Common myeloid progenitor, CD34-positive (primary cell): ENCODE measurements at regions not wholly inside any gene's neighbourhood (a gene's known extent, or its start where the extent isn't known, plus 50 kb on each side); places are given as distances from the start of the nearest gene placed in this dataset.

Experiments used
- CTCF ChIA-PET: fragments of 350-600 bp; sonication (Branson Sonifier 250); formaldehyde crosslinking; loops from one replicate; lab custom pipeline; 2021; ENCODE audit warnings: antibody characterized with exemption; lab: Charles Lee
- POLR2A ChIA-PET: fragments of 350-600 bp; sonication (Branson Sonifier 250); formaldehyde crosslinking; loops from one replicate; lab custom pipeline; 2021; ENCODE audit warnings: antibody characterized with exemption; lab: Charles Lee
- DNase-seq, 3 donors: peaks; one replicate each; pipeline versions ENCODE4 v3.0.0 to v3.0.0-alpha.2; 2013
- H3K27ac ChIP-seq, 2 experiments: 1 replicate in 1 of 2; 2 replicates in 1 of 2; pipeline ENCODE4 v1.7.0; 2013; ENCODE audit warnings: inconsistent platforms in 2 of 2, low read length in 2 of 2, mild to moderate bottlenecking in 2 of 2, low read depth in 1 of 2, moderate library complexity in 1 of 2; ENCODE audit not compliant: severe bottlenecking in 2 of 2, insufficient read depth in 1 of 2, poor library complexity in 1 of 2
- H3K27me3 ChIP-seq, 5 experiments: replicated peaks in 2 of 5; 1 replicate in 3 of 5; 2 replicates in 2 of 5; pipeline versions ENCODE4 v1.6.1 to v1.7.0; 2013; ENCODE audit warnings: low read length in 4 of 5, mild to moderate bottlenecking in 2 of 5, moderate library complexity in 2 of 5, inconsistent platforms in 1 of 5; ENCODE audit not compliant: insufficient read depth in 5 of 5, control insufficient read depth in 4 of 5
- H3K36me3 ChIP-seq, 4 experiments: 1 replicate in 2 of 4; 2 replicates in 2 of 4; pipeline versions ENCODE4 v1.6.1 to v1.7.0; 2013; ENCODE audit warnings: low read length in 3 of 4, control low read depth in 1 of 4, mild to moderate bottlenecking in 1 of 4; ENCODE audit not compliant: control insufficient read depth in 4 of 4, insufficient read depth in 4 of 4
- H3K4me1 ChIP-seq, 4 experiments: 1 replicate in 3 of 4; 2 replicates in 1 of 4; pipeline versions ENCODE4 v1.6.1 to v1.7.1; 2013; ENCODE audit warnings: low read length in 3 of 4, mild to moderate bottlenecking in 3 of 4, control low read depth in 1 of 4, inconsistent platforms in 1 of 4, moderate library complexity in 1 of 4; ENCODE audit not compliant: control insufficient read depth in 4 of 4, insufficient read depth in 4 of 4; ENCODE audit errors: control extremely low read depth in 1 of 4
- H3K4me3 ChIP-seq, 7 experiments: 1 replicate in 4 of 7; 2 replicates in 3 of 7; pipeline versions ENCODE4 v1.5.1 to v1.7.0; 2013; ENCODE audit warnings: mild to moderate bottlenecking in 7 of 7, low read length in 6 of 7, moderate library complexity in 6 of 7, inconsistent platforms in 2 of 7, low read depth in 2 of 7, control low read depth in 1 of 7; ENCODE audit not compliant: insufficient read depth in 4 of 7, control insufficient read depth in 1 of 7; ENCODE audit errors: extremely low read depth in 1 of 7
- H3K9me3 ChIP-seq, 5 experiments: 1 replicate in 4 of 5; 2 replicates in 1 of 5; pipeline versions ENCODE4 v1.6.1 to v1.7.1; 2013; ENCODE audit warnings: low read length in 4 of 5, mild to moderate bottlenecking in 2 of 5, inconsistent platforms in 1 of 5, low read depth in 1 of 5, moderate library complexity in 1 of 5; ENCODE audit not compliant: control insufficient read depth in 4 of 5, insufficient read depth in 2 of 5; ENCODE audit errors: control extremely low read depth in 1 of 5
- WGBS: methylation state at CpG from one replicate; pipeline ENCODE4 v1.1.5; 2013; ENCODE audit not compliant: insufficient coverage; 5-methylcytosine and 5-hydroxymethylcytosine counted together

DNA sequence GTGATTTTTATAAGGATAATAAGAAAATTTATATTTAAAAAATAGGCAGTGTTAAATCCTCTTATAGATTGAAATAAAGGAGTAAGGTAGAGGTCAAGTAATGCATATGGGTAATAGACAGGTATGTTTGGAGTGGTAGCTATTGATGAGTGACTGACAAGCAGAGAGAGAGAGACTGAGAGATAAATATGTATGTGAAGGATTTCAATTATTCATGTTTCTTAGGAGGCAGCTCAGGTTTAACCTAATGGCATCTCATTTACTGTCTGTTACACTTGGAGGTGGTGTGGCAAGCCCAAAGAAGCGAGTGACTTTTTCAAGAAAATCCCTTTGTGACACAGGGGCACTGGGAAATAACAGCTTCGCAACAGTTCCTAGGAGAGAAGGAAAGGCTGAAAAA lies 120.2 kb downstream of the KIF2B start:
- ChIA-PET POLR2A (no interaction called here), CTCF (no interaction called here)
- no peaks in the 10 kb centered on the region for H3K4me1 ChIP-seq
- no CpG with 5 or more reads among the region's 2 CpGs for WGBS
- H3K9me3 ChIP-seq: no peaks in the 10 kb centered on the region
- no peaks in the 10 kb centered on the region for H3K27me3 ChIP-seq
- H3K36me3 ChIP-seq: no peaks in the 10 kb centered on the region
- no peak overlapping the region for H3K27ac ChIP-seq
- no peak overlapping the region for H3K4me3 ChIP-seq
- no peak for DNase-seq

DNA sequence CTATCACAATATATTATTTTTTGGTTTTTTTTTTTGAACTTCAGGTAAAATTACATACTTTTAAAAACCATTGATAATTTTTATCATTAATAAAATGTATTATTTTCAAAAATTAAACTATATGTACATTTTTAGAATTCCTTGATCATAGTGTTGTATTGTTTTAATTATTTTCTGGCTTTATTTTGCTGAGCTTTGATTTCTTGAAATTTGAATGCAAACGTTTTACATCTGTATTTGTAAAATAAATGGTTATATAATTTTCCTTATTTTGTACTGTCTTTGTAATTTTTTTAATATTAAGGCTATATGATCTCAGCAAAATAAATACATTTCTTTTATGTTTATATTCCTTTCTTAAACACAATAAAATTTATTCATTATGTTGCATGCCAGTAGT lies 125.6 kb downstream of the KIF2B start:
- ChIA-PET CTCF (no interaction called here), POLR2A (no interaction called here)
- no peaks in the 10 kb centered on the region for H3K27me3 ChIP-seq
- H3K27ac ChIP-seq: no peak overlapping the region
- H3K4me3 ChIP-seq: no peak overlapping the region
- no peaks in the 10 kb centered on the region for H3K36me3 ChIP-seq
- whole genome bisulfite sequencing: no CpG with 5 or more reads among the region's 1 CpG
- peaks cover 0 to 6% (median 0%) of the 10 kb centered on the region in 5 experiments for H3K9me3 ChIP-seq
- H3K4me1 ChIP-seq: no peaks in the 10 kb centered on the region
- no peak for DNase-seq

DNA sequence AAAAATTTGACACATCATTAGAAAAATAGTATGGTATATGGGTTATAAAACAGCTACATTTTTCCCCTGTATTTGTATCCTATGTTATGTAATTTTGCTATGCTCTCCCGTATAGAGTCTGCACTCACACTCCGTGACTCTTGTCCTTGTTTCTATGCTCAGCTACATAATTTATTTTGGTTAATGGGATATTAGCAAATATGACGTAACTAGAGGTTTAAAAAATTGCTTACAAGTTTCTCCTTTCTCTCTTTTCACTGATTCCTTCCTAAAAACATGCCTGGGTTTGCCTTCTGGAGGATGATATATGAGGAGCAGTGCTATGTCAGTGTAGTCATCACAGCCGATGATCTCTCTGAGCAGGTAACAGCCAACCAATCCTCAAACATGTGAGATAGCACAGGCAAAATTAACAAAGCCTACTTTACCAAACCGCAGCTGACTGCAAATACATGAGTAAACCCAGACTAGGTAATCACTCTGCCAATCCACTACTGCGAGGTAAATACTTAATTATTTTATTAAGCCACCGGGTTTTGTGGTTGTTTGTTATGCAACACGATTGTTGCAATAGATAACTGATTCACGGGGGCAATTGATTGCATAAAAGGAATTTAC lies 126.9 kb downstream of the KIF2B start:
- ChIA-PET POLR2A (no interaction called here), CTCF (no interaction called here)
- H3K27me3 ChIP-seq: no peaks in the 10 kb centered on the region
- no peaks in the 10 kb centered on the region for H3K4me1 ChIP-seq
- WGBS: 83% methylated on average over 2 of the region's 9 CpGs
- H3K9me3 ChIP-seq: peaks cover 0 to 6% (median 0%) of the 10 kb centered on the region in 5 experiments
- no peak overlapping the region for H3K27ac ChIP-seq
- no peak for DNase-seq
- no peaks in the 10 kb centered on the region for H3K36me3 ChIP-seq
- no peak overlapping the region for H3K4me3 ChIP-seq

DNA sequence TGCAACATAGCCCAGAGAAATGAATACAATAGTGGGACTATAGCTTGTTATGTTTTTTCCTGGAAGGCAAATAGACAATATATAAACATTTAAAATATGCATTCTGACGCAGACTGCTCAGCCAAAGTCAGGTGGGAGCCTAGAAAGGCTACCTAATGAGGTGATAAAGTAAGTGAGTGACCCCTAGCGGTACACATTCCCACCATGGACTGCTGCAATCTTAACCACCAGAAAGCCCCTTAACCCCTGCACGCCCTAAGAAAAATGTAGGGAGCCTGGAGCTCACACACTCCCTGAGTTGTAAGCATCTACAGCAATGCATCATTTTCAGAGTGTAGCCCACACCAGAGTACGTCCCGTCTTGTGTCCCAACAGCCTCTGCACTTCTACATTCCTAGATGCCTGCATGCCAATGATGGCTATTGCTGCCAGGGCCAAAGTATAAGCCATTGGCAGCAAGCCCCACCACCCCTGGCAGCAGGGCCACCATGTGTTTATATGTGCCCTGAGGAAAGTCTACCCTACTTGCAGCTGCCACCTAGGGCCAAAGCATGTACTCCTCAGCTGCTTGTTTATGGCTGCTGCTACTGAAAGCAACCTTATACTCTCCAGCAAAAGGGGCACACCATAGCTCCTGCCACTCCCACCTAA lies 127.6 kb downstream of the KIF2B start:
- Histone ChIP-seq H3K4me3 (no peak overlapping the region), H3K27me3 (no peaks in the 10 kb centered on the region), H3K36me3 (no peaks in the 10 kb centered on the region), H3K4me1 (no peaks in the 10 kb centered on the region), H3K9me3 (peaks cover 0 to 10% (median 2%) of the 10 kb centered on the region in 5 experiments), H3K27ac (no peak overlapping the region)
- ChIA-PET CTCF (no interaction called here), POLR2A (no interaction called here)
- no peak for DNase-seq
- 68% methylated on average over 4 of the region's 5 CpGs for WGBS

DNA sequence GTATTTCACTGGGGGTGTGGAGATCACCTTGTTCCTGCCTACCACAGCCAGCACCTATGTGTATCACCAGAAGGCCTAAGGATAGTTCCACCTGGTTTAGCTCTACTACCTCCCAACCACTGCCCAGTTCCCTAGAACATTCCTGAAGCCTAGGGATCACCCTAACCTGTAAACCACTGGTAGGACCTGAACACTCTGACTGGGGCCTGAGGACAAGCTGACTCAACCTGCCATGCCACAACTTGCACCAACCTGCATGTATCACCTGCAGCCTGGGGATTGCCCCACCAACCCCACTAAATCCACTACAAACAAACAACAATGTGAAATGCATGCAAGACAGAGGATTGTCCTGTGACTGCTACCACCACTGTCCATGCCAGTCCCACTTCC lies 128.1 kb downstream of the KIF2B start:
- H3K9me3 ChIP-seq: peaks cover 0 to 10% (median 5%) of the 10 kb centered on the region in 5 experiments
- POLR2A ChIA-PET: no interaction called here
- no peaks in the 10 kb centered on the region for H3K27me3 ChIP-seq
- CTCF ChIA-PET: no interaction called here
- no peaks in the 10 kb centered on the region for H3K36me3 ChIP-seq
- H3K4me1 ChIP-seq: no peaks in the 10 kb centered on the region
- H3K27ac ChIP-seq: no peak overlapping the region
- H3K4me3 ChIP-seq: no peak overlapping the region
- no peak for DNase-seq

DNA sequence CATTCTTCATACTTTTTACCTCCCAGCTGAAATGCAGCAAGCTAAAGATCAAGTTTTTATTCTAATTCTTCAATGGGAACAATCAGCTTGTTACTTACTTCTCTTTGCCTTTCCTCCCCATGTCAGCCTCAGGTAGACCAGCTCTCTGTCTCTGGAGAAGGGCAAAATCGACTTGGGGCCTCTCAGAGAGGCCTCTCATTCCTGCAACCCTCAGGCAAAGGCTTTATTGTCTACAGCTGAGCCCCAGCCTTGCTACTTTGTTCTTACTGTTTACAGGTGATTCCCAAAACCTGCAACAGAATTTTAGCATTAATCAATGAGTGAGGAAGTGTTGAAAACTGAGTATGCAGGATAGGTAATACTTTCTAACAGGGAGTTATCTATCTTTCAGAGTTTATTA lies 148.6 kb downstream of the KIF2B start:
- no peaks in the 10 kb centered on the region for H3K4me1 ChIP-seq
- POLR2A ChIA-PET: no interaction called here
- no peak overlapping the region for H3K4me3 ChIP-seq
- CTCF ChIA-PET: no interaction called here
- no peaks in the 10 kb centered on the region for H3K27me3 ChIP-seq
- H3K27ac ChIP-seq: no peak overlapping the region
- no peak for DNase-seq
- WGBS: 17% methylated on average over 1 of the region's 1 CpG
- H3K9me3 ChIP-seq: no peaks in the 10 kb centered on the region
- H3K36me3 ChIP-seq: no peaks in the 10 kb centered on the region

DNA sequence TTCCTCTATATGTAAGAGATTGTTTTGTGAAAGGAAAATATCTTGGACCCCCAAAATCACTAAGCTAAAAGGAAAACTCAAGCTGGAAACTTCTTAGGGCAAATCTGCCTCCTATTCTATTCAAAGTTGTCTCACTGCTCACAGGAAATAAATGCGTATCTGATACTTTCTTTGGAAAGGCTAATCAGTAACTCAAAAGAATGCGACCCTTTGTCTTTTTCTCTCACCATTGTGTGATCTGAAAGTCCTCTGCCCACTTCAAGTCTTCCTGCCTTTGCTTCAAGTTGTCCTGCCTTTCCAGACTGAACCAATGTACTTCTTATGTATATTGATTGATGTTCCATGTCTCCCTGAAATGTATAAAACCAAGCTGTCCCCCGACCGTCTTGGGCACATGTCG lies 157.3 kb downstream of the KIF2B start:
- ChIA-PET CTCF (no interaction called here), POLR2A (no interaction called here)
- 92% methylated on average over 2 of the region's 5 CpGs for WGBS
- Histone ChIP-seq H3K9me3 (no peaks in the 10 kb centered on the region), H3K27me3 (no peaks in the 10 kb centered on the region), H3K4me3 (no peak overlapping the region), H3K36me3 (no peaks in the 10 kb centered on the region), H3K4me1 (no peaks in the 10 kb centered on the region), H3K27ac (no peak overlapping the region)
- no peak for DNase-seq
